Nephron progenitor cell (in vitro differentiated cells): ENCODE measurements at regions not wholly inside any gene's neighbourhood (a gene's known extent, or its start where the extent isn't known, plus 50 kb on each side); places are given as distances from the start of the nearest gene placed in this dataset.
"Not testable (repeated sequence)": the region's sequence is repeated elsewhere in the genome, so short reads cannot be mapped to it uniquely, and the experiment has no call there.

Experiments used
- DNase-seq: peaks from one replicate; pipeline ENCODE4 v3.0.0; 2021
- H3K27ac Mint-ChIP-seq: 2 replicates; pipeline ENCODE4 v1.8.0; 2021; ENCODE audit warnings: mild to moderate bottlenecking, moderate library complexity, mixed read lengths
- H3K27me3 Mint-ChIP-seq: 2 replicates; pipeline ENCODE4 v1.8.0; 2021; ENCODE audit warnings: mild to moderate bottlenecking, low read depth, mixed read lengths; ENCODE audit not compliant: poor library complexity
- H3K36me3 Mint-ChIP-seq: 2 replicates; pipeline ENCODE4 v1.8.0; 2021; ENCODE audit warnings: low read depth, mixed read lengths
- H3K4me1 Mint-ChIP-seq: 2 replicates; pipeline ENCODE4 v1.8.0; 2021; ENCODE audit warnings: mixed read lengths
- H3K4me3 Mint-ChIP-seq: 2 replicates; pipeline ENCODE4 v1.8.0; 2021; ENCODE audit warnings: mild to moderate bottlenecking, moderate library complexity, mixed read lengths
- H3K9me3 Mint-ChIP-seq: 2 replicates; pipeline ENCODE4 v1.8.0; 2021; ENCODE audit warnings: mild to moderate bottlenecking, moderate library complexity, mixed read lengths
- TF ChIP-seq, protein P1 (sequence below): fragments of 200-600 bp; sonication (generic); IDR thresholded peaks from 2 replicates; pipeline ENCODE4 v1.5.0; 2021; ENCODE audit warnings: antibody characterized with exemption

DNA sequence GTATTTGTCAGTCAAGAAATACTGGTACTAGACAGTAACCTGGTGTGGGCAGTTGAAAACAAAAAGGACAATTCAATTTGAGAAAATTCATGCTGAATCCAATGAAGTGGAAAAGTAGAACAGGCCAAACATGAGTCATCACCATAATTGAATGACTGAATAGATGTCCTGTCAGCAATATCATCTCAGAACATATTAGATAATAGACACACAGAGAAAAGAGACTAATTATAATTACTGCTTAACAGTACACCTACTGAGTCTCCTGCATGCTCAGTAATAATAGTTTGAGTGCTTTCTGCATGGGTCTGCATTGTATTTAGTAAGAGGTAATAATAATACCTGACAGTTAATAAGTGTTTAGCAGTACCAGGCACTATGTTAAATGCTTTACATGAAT, 138.6 kb upstream of the ZC3H15 start:
- H3K36me3 Mint-ChIP-seq = peaks cover 11% of the 10 kb centered on the region
- no peak for DNase-seq
- peaks cover 3% of the 10 kb centered on the region for H3K9me3 Mint-ChIP-seq
- no peaks in the 10 kb centered on the region for H3K27me3 Mint-ChIP-seq
- no peak overlapping the region for H3K4me3 Mint-ChIP-seq
- TF ChIP-seq, protein P1, sequence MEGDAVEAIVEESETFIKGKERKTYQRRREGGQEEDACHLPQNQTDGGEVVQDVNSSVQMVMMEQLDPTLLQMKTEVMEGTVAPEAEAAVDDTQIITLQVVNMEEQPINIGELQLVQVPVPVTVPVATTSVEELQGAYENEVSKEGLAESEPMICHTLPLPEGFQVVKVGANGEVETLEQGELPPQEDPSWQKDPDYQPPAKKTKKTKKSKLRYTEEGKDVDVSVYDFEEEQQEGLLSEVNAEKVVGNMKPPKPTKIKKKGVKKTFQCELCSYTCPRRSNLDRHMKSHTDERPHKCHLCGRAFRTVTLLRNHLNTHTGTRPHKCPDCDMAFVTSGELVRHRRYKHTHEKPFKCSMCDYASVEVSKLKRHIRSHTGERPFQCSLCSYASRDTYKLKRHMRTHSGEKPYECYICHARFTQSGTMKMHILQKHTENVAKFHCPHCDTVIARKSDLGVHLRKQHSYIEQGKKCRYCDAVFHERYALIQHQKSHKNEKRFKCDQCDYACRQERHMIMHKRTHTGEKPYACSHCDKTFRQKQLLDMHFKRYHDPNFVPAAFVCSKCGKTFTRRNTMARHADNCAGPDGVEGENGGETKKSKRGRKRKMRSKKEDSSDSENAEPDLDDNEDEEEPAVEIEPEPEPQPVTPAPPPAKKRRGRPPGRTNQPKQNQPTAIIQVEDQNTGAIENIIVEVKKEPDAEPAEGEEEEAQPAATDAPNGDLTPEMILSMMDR = no peak
- peaks cover 4% of the 10 kb centered on the region for H3K4me1 Mint-ChIP-seq
- no peak overlapping the region for H3K27ac Mint-ChIP-seq

DNA sequence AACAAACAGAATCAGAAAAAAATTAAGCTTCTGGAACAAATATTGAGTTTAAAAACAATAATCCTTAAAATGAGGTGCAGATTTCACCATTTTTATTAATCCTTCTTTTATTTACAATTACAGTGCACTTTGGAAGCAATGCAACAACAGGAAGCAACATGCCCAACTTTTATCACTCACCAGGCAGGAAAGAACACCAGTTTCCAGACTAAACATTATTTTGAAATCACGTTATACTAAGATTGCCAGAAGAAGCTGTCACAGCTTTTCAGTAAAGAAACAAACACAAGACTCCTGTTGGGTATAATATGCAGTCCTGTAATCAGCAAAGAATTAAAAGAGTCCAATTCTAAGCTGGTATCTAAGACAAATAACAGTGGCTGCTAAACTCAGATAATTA, 137.9 kb upstream of the ZC3H15 start:
- TF ChIP-seq, protein P1 = no peak
- no peak overlapping the region for H3K4me3 Mint-ChIP-seq
- no peak overlapping the region for H3K27ac Mint-ChIP-seq

DNA sequence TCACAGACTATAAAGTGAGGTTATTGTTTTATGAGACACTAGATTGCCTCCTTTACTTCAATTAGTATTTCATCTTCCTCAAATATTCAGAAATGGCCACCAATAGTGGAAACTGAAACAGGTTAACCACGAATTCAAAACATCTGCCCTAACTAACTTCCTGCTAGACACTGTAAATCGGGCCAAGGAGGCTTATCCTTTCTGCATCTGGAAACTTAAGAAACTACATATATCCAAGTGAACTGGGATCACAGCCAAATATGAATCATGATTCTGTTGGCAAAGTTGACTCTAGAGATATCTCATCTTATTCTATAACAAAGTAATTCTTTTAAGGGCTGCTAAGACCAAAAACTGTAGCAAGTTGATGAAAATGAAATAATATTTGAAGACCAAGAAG, 136.6 kb upstream of the ZC3H15 start:
- DNase-seq = no peak
- H3K27ac Mint-ChIP-seq = no peak overlapping the region

More for the DNA sequence above, 137.9 kb upstream of the ZC3H15 start:
- DNase-seq = no peak
- Mint-ChIP-seq H3K9me3 (peaks cover 10% of the 10 kb centered on the region), H3K27me3 (no peaks in the 10 kb centered on the region), H3K4me1 (peaks cover 4% of the 10 kb centered on the region), H3K36me3 (peaks cover 18% of the 10 kb centered on the region)

DNA sequence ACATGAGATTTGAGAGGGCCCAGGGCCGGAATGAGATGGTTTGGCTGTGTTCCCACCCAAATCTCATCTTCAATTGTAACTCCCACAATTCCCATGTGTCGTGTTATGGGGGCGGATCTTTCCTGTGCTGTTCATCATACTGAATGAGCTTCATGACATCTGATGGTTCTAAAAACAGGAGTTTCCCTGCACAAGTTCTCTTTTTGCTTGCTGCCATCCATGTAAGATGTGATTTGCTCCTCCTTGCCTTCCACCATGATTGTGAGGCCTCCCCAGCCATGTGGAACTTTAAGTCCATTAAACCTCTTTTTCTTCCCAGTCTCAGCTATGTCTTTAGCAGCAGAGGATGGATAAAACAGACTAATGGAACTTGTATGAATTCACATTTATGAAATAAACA, 131.9 kb upstream of the ZC3H15 start:
- H3K4me3 Mint-ChIP-seq, H3K4me1 Mint-ChIP-seq, DNase-seq, H3K27ac Mint-ChIP-seq, H3K27me3 Mint-ChIP-seq: not testable (repeated sequence)
- Mint-ChIP-seq H3K9me3 (peaks cover 28% of the 10 kb centered on the region), H3K36me3 (peaks cover 24% of the 10 kb centered on the region)

More for the DNA sequence above, 136.6 kb upstream of the ZC3H15 start:
- Mint-ChIP-seq H3K27me3 (no peaks in the 10 kb centered on the region), H3K9me3 (peaks cover 23% of the 10 kb centered on the region), H3K36me3 (peaks cover 27% of the 10 kb centered on the region), H3K4me3 (no peak overlapping the region), H3K4me1 (peaks cover 4% of the 10 kb centered on the region)
- TF ChIP-seq, protein P1 = no peak

DNA sequence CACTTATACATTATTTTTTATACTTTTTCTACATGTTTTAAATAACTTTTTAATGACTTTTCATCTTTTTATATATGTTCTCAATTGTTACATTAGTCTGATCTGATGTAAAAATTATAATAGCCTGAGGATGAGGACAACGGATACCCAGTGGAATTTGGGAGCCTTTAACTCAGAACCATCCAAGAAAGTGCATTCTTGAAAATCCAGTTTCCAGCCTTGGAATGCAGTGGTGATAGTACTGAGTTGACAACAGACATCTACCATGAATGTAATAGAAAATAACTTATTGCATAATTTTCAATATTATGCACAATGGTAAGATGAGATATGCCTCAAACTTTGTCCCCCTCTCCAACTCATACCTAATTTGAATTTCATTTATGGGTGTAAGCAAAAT, 120.7 kb upstream of the ZC3H15 start:
- TF ChIP-seq, protein P1 = no peak
- DNase-seq = no peak
- Mint-ChIP-seq H3K9me3 (peaks cover 2% of the 10 kb centered on the region), H3K27me3 (no peaks in the 10 kb centered on the region), H3K27ac (no peak overlapping the region), H3K36me3 (no peaks in the 10 kb centered on the region), H3K4me3 (no peak overlapping the region), H3K4me1 (no peaks in the 10 kb centered on the region)

DNA sequence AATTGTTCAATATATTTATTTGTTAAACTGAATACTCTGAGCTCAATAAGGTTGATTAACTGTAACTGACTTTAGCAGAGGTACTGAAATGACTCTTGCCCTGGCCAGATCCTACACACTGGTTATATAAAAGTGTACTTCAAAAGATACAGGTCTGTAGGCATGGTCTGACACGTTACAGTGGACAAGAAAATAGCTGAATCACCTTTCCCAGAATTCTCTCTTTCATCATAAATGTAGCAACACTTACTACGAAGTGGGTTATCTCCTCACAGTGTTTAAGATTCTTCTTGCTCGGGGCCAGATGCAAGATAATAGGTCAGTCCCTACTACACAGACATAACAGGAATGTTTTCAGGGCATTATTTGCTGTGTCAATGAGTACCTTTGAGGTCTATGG, 107.0 kb upstream of the ZC3H15 start:
- Mint-ChIP-seq H3K4me3 (no peak overlapping the region), H3K4me1 (no peaks in the 10 kb centered on the region)

More for the DNA sequence above, 107.0 kb upstream of the ZC3H15 start:
- peaks cover 14% of the 10 kb centered on the region for H3K36me3 Mint-ChIP-seq
- H3K27ac Mint-ChIP-seq = no peak overlapping the region
- peaks cover 17% of the 10 kb centered on the region for H3K9me3 Mint-ChIP-seq
- TF ChIP-seq, protein P1 = no peak
- no peaks in the 10 kb centered on the region for H3K27me3 Mint-ChIP-seq
- no peak for DNase-seq
